ENCODE measurements at regions not wholly inside any gene's neighbourhood (a gene's known extent, or its start where the extent isn't known, plus 50 kb on each side); places are given as distances from the start of the nearest gene placed in this dataset.

GRCh38 chr5:29777373-29777772 is 1416.1 kb upstream of the CDH6 start:
- TF ChIP-seq CTCF (IDR thresholded peaks at IDR 0.05) (no peak), POLR2A (IDR thresholded peaks at IDR 0.05) (no peak), POLR2AphosphoS5 (IDR thresholded peaks at IDR 0.05) (no peak)
